Ishikawa (cell line): ENCODE measurements at regions not wholly inside any gene's neighbourhood (a gene's known extent, or its start where the extent isn't known, plus 50 kb on each side); places are given as distances from the start of the nearest gene placed in this dataset.

Experiments
- EP300 ChIP-seq: IDR thresholded peaks from 2 replicates; pipeline ENCODE4 v1.6.1; 2012; ENCODE audit warnings: borderline replicate concordance
- MAX ChIP-seq: IDR thresholded peaks from 2 replicates; pipeline ENCODE4 v1.6.1; 2012
- YY1 ChIP-seq: IDR thresholded peaks from 2 replicates; pipeline ENCODE4 v1.6.1; 2012; ENCODE audit warnings: low read depth

- TF ChIP-seq MAX: no peak
- no peak for TF ChIP-seq EP300
- TF ChIP-seq YY1: no peak
Observed at GRCh38 chr5:2829239-2829638, 77.8 kb upstream of the IRX2 start.
